ENCODE measurements at regions not wholly inside any gene's neighbourhood (a gene's known extent, or its start where the extent isn't known, plus 50 kb on each side); places are given as distances from the start of the nearest gene placed in this dataset.

DNA sequence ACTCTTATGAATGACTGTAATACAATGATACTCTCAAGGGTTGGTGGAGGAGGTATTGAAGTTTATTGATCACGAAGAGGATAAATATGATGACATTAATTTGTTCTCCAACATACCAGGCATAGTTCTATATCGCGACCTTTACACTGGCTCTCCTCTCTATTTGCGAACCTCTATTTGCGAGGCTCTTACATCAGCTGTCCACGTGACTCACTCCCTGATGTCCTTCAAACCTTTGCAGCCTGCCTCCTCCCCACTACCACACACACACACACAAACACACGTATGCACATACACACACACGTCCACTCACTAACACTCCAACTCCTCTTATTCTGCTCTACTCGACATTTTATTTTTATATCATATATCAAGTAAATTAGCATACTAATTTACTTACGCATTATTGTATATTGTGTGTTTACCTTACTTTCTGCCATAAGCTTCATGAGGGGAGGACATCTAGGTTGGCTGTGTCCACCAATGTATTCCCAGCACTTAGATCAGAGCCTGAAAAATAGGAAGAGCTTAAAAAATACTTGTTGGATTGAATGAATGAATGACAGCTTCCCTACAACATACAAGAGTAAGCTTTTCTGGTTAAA lies 53.3 kb upstream of the TNFRSF21 start (continued):
- no peak for TF ChIP-seq ZXDC (CRISPR knock-in tag; IDR thresholded peaks at IDR 0.05)
- no peak for TF ChIP-seq ZNF441 (CRISPR knock-in tag; IDR thresholded peaks at IDR 0.05; ENCODE audit: borderline replicate concordance)
- TF ChIP-seq SRSF1 (optimal IDR thresholded peaks at IDR 0.05; ENCODE audit: low read depth, low read length) = no peak
- TF ChIP-seq, protein P1, sequence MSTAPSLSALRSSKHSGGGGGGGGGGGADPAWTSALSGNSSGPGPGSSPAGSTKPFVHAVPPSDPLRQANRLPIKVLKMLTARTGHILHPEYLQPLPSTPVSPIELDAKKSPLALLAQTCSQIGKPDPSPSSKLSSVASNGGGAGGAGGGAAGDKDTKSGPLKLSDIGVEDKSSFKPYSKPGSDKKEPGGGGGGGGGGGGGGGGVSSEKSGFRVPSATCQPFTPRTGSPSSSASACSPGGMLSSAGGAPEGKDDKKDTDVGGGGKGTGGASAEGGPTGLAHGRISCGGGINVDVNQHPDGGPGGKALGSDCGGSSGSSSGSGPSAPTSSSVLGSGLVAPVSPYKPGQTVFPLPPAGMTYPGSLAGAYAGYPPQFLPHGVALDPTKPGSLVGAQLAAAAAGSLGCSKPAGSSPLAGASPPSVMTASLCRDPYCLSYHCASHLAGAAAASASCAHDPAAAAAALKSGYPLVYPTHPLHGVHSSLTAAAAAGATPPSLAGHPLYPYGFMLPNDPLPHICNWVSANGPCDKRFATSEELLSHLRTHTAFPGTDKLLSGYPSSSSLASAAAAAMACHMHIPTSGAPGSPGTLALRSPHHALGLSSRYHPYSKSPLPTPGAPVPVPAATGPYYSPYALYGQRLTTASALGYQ (CRISPR knock-in tag; IDR thresholded peaks at IDR 0.05) = no peak
- TF ChIP-seq ZNF7 (CRISPR knock-in tag; IDR thresholded peaks at IDR 0.05) = peak; percentile 49; the same call in 1 of the 2 replicates
- TF ChIP-seq ZNF296 (CRISPR knock-in tag; conservative IDR thresholded peaks at IDR 0.05) = no peak
- no peak for TF ChIP-seq SMAD1 (CRISPR knock-in tag; IDR thresholded peaks at IDR 0.05; ENCODE audit: borderline replicate concordance, low read depth)
- TF ChIP-seq PHF5A (CRISPR knock-in tag; IDR thresholded peaks at IDR 0.05; ENCODE audit: low read depth, unreplicated experiment) = no peak
- TF ChIP-seq ZNF549 (CRISPR knock-in tag; IDR thresholded peaks at IDR 0.05) = no peak
- no peak for TF ChIP-seq ZBTB2 (CRISPR knock-in tag; IDR thresholded peaks at IDR 0.05; ENCODE audit: low read depth)
- TF ChIP-seq ZNF776 (CRISPR knock-in tag; IDR thresholded peaks at IDR 0.05) = no peak
- TF ChIP-seq ZNF850 (CRISPR knock-in tag; conservative IDR thresholded peaks at IDR 0.05) = no peak
- no peak for TF ChIP-seq SIX4 (CRISPR knock-in tag; IDR thresholded peaks at IDR 0.05)
- TF ChIP-seq, protein P2, sequence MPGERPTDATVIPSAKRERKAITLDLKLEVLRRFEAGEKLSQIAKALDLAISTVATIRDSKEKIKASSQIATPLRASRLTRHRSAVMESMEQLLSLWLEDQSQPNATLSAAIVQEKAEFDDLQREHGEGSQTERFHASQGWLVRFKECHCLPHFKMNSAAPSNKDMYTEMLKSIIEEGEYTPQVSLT (CRISPR knock-in tag; IDR thresholded peaks at IDR 0.05; ENCODE audit: borderline replicate concordance, low read depth) = no peak
- no peak for TF ChIP-seq ZNF354B (CRISPR knock-in tag; IDR thresholded peaks at IDR 0.05)
- TF ChIP-seq ZNF350 (CRISPR knock-in tag; IDR thresholded peaks at IDR 0.05; ENCODE audit: borderline replicate concordance, low read depth) = 0 out of 2 replicates have a peak, but pooled peaks have one; percentile 33
- TF ChIP-seq, protein P3, sequence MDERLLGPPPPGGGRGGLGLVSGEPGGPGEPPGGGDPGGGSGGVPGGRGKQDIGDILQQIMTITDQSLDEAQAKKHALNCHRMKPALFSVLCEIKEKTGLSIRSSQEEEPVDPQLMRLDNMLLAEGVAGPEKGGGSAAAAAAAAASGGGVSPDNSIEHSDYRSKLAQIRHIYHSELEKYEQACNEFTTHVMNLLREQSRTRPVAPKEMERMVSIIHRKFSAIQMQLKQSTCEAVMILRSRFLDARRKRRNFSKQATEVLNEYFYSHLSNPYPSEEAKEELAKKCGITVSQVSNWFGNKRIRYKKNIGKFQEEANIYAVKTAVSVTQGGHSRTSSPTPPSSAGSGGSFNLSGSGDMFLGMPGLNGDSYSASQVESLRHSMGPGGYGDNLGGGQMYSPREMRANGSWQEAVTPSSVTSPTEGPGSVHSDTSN (CRISPR knock-in tag; IDR thresholded peaks at IDR 0.05) = no peak
- no peak for TF ChIP-seq ZNF670 (CRISPR knock-in tag; IDR thresholded peaks at IDR 0.05; ENCODE audit: borderline replicate concordance)
- no peak for TF ChIP-seq NFE2L2 (IDR thresholded peaks at IDR 0.05; ENCODE audit: low read length)

Data from HepG2 (cell line).